Kidney (tissue), 13 donors: ENCODE measurements at regions not wholly inside any gene's neighbourhood (a gene's known extent, or its start where the extent isn't known, plus 50 kb on each side); places are given as distances from the start of the nearest gene placed in this dataset.

Experiments used
- DNase-seq, 5 donors: peaks; one replicate each; pipeline ENCODE4 v3.0.0-alpha.2; 2013 to 2020
- FAIRE-seq: peaks from 2 replicates; lab custom pipeline; 2012; peaks lifted over from hg19 to GRCh38; lab: Jason Lieb, UNC
- H3K27ac ChIP-seq, 2 donors: one replicate each; pipeline ENCODE4 v1.7.0; 2013; ENCODE audit warnings: low read depth in 2 of 2, low read length in 2 of 2, inconsistent platforms in 1 of 2
- H3K27me3 ChIP-seq: one replicate; pipeline ENCODE4 v1.7.1; 2013; ENCODE audit warnings: low read length, inconsistent platforms; ENCODE audit not compliant: control insufficient read depth, insufficient read depth
- H3K36me3 ChIP-seq, 3 donors: one replicate each; pipeline versions ENCODE4 v1.7.0 to v1.7.1; 2013; ENCODE audit warnings: low read length in 3 of 3, control low read depth in 1 of 3, inconsistent platforms in 1 of 3; ENCODE audit not compliant: insufficient read depth in 3 of 3, control insufficient read depth in 2 of 3
- H3K4me1 ChIP-seq, 3 donors: one replicate each; pipeline versions ENCODE4 v1.7.0 to v1.7.1; 2013; ENCODE audit warnings: low read length in 3 of 3, inconsistent platforms in 1 of 3, low read depth in 1 of 3; ENCODE audit not compliant: control insufficient read depth in 2 of 3, insufficient read depth in 2 of 3
- H3K4me3 ChIP-seq, 3 donors: one replicate each; pipeline versions ENCODE4 v1.7.0 to v1.8.1; 2013; ENCODE audit warnings: low read length in 3 of 3, control low read depth in 1 of 3, inconsistent platforms in 1 of 3
- H3K9ac ChIP-seq, 3 donors: one replicate each; pipeline versions ENCODE4 v1.7.0 to v1.7.1; 2013; ENCODE audit warnings: low read length in 3 of 3, control low read depth in 1 of 3, inconsistent platforms in 1 of 3
- H3K9me3 ChIP-seq, 3 donors: one replicate each; pipeline versions ENCODE4 v1.7.0 to v1.7.1; 2013; ENCODE audit warnings: low read length in 3 of 3, control low read depth in 1 of 3, inconsistent platforms in 1 of 3; ENCODE audit not compliant: control insufficient read depth in 2 of 3, insufficient read depth in 1 of 3
- intact Hi-C: fragments of 100-400 bp; cut with DNase I; formaldehyde crosslinking; loops from one replicate; pipeline ENCODE4 v1.11.1; 2022
- TF ChIP-seq, protein P1 (sequence below): IDR thresholded peaks from 3 replicates; pipeline ENCODE4 v1.5.1; 2012; ENCODE audit warnings: mild to moderate bottlenecking, moderate library complexity, borderline replicate concordance; ENCODE audit not compliant: insufficient read depth; ENCODE audit errors: extremely low read depth
- donor health status: control.
- donor health status: control.
- donor health status: control.
- donor health status: control.
- donor health status: control.
- donor health status: DM: yes; HTN: yes; CAD: no.
- donor health status: Normal renal cell carcinoma (clear cell type).

DNA sequence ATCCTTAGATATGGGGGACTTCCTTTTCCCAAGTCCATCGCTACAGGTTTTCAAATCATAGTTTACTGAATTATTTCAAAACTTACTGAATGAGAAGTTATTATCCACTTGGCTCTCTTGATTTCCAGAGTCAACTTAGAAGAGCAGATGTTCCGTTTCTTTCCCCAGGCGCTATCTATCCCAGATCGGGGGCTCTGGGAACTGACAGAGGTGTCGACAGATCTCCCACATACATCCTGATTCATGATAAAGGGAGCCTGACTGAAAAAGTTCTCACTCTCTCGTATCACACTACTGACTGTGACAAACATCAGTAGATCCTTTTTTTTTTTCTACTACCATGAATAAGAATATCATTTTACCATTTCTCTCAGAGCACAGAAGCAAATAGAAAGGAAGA, 654.8 kb downstream of the RNF144B start:
- Histone ChIP-seq H3K27ac (no peak overlapping the region), H3K9ac (no peak overlapping the region), H3K4me3 (no peak overlapping the region), H3K9me3 (no peaks in the 10 kb centered on the region), H3K27me3 (no peaks in the 10 kb centered on the region), H3K36me3 (no peaks in the 10 kb centered on the region), H3K4me1 (no peaks in the 10 kb centered on the region)
- intact Hi-C loops: no loop called here
- DNase-seq (peak in 1 of 5 donors; percentile 6), FAIRE-seq (no peak)
- TF ChIP-seq, protein P1, sequence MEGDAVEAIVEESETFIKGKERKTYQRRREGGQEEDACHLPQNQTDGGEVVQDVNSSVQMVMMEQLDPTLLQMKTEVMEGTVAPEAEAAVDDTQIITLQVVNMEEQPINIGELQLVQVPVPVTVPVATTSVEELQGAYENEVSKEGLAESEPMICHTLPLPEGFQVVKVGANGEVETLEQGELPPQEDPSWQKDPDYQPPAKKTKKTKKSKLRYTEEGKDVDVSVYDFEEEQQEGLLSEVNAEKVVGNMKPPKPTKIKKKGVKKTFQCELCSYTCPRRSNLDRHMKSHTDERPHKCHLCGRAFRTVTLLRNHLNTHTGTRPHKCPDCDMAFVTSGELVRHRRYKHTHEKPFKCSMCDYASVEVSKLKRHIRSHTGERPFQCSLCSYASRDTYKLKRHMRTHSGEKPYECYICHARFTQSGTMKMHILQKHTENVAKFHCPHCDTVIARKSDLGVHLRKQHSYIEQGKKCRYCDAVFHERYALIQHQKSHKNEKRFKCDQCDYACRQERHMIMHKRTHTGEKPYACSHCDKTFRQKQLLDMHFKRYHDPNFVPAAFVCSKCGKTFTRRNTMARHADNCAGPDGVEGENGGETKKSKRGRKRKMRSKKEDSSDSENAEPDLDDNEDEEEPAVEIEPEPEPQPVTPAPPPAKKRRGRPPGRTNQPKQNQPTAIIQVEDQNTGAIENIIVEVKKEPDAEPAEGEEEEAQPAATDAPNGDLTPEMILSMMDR: no peak

DNA sequence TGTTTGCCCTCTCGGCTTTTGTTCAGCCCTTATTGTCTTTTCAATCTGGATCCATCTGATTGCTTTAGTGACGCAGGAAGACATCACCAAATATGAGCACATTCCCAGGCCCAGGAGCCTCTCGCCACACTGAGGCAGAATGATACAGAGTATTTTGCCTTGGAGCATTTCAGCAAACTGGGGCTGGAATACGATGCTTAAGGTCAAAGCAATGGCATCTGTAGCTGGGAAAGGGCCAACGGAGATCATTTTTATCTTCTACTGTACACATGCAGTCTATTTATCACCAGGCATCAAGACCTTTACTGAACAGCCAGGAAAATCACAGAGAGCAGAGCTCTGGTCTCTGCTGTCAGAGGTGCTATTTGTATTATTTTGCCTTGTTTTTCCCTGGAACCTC, 655.3 kb downstream of the RNF144B start:
- H3K9me3 ChIP-seq: no peaks in the 10 kb centered on the region
- intact Hi-C loops: no loop called here
- no peak overlapping the region for H3K4me3 ChIP-seq
- H3K36me3 ChIP-seq: no peaks in the 10 kb centered on the region
- FAIRE-seq (no peak), DNase-seq (no peak)
- H3K27me3 ChIP-seq: no peaks in the 10 kb centered on the region
- H3K9ac ChIP-seq: no peak overlapping the region
- H3K4me1 ChIP-seq: no peaks in the 10 kb centered on the region
- no peak overlapping the region for H3K27ac ChIP-seq
- TF ChIP-seq, protein P1: no peak

DNA sequence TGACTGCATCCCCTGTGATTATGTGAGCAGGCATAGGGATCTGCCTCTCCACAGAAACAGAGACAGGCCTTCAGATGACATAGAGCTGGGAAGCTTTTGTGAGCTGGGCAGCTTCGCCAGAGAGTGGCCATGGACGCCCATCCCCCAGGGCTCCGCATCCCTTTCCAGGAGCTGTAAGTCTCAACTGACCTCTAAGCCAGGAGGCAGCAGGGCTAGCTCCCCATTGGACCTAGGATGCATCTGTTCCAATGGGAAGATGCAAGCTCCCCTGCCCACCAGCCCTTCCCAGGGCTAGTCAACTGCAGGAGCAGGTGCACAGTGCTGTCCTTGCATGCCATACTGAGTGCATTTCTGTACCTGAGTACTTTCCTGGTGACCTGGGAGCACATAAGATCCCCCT, 663.6 kb downstream of the RNF144B start:
- H3K27ac ChIP-seq: no peak overlapping the region
- no peak for FAIRE-seq
- no peaks in the 10 kb centered on the region for H3K36me3 ChIP-seq
- H3K9ac ChIP-seq: no peak overlapping the region
- H3K27me3 ChIP-seq: no peaks in the 10 kb centered on the region
- DNase-seq: peak in 1 of 5 donors; percentile 28
- H3K9me3 ChIP-seq: peaks cover 0 to 4% (median 0%) of the 10 kb centered on the region in 3 donors
- no peaks in the 10 kb centered on the region for H3K4me1 ChIP-seq
- intact Hi-C loops: no loop called here
- TF ChIP-seq, protein P1: no peak
- H3K4me3 ChIP-seq: no peak overlapping the region

DNA sequence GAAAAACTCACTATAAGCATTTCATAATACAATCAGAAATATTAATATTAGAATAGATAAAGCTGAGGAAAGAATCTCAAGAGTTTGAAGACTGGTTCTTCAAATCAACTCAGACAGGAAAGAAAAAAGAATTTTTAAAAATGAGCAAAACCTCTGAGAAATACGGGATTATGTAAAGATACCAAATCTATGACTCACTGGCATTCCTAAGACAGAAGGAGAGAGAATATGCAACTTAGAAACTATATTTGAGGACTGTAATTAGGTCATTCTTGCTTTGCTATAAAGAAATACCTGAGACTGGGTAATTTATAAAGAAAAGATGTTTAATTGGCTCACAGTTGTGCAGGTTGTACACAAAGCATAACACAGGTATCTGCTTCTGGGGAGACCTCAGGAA, 665.1 kb downstream of the RNF144B start:
- Histone ChIP-seq H3K9ac (no peak overlapping the region), H3K4me1 (no peaks in the 10 kb centered on the region), H3K9me3 (peaks cover 0 to 4% (median 0%) of the 10 kb centered on the region in 3 donors), H3K27ac (no peak overlapping the region), H3K36me3 (no peaks in the 10 kb centered on the region), H3K27me3 (no peaks in the 10 kb centered on the region), H3K4me3 (no peak overlapping the region)
- TF ChIP-seq, protein P1: no peak
- FAIRE-seq (no peak), DNase-seq (no peak)
- intact Hi-C loops: no loop called here
